Brain microvascular endothelial cell (primary cell): ENCODE measurements at regions not wholly inside any gene's neighbourhood (a gene's known extent, or its start where the extent isn't known, plus 50 kb on each side); places are given as distances from the start of the nearest gene placed in this dataset.

Source experiments
- DNase-seq: peaks from one replicate; pipeline ENCODE4 v3.0.0-alpha.2; 2020
- H3K27ac ChIP-seq: fragments of 250-450 bp; sonication (Bioruptor Pico); 2 replicates; pipeline ENCODE4 v1.5.1; 2020; ENCODE audit warnings: mild to moderate bottlenecking, moderate library complexity
- H3K27me3 ChIP-seq: fragments of 250-450 bp; sonication (Bioruptor Pico); replicated peaks from 2 replicates; pipeline ENCODE4 v1.5.1; 2020; ENCODE audit warnings: mild to moderate bottlenecking
- H3K36me3 ChIP-seq: fragments of 250-450 bp; sonication (Bioruptor Pico); replicated peaks from 2 replicates; pipeline ENCODE4 v1.5.1; 2020; ENCODE audit warnings: mild to moderate bottlenecking
- H3K4me3 ChIP-seq: 2 replicates; pipeline ENCODE4 v1.5.1; 2011; ENCODE audit warnings: low read depth, mild to moderate bottlenecking, control low read depth, low read length, moderate library complexity
- CTCF ChIP-seq: IDR thresholded peaks from 2 replicates; pipeline ENCODE4 v1.5.1; 2011; ENCODE audit warnings: low read depth, mild to moderate bottlenecking, moderate library complexity, low read length, control low read depth, inconsistent platforms; ENCODE audit errors: missing control alignments
- in situ Hi-C: cut with HindIII; loops from 2 replicates; pipeline ENCODE4 v1.10.0; 2017; ENCODE audit warnings: low sequenced_read_pairs, low pct_ligation_motif_present

- TF ChIP-seq CTCF = no peak
- no peak overlapping the region for H3K27ac ChIP-seq
- in situ Hi-C loops = no loop called here
- no peak overlapping the region for H3K4me3 ChIP-seq
- DNase-seq = no peak
- no peaks in the 10 kb centered on the region for H3K36me3 ChIP-seq
- no peaks in the 10 kb centered on the region for H3K27me3 ChIP-seq
These were observed 932.7 kb downstream of the ZPLD1 start for GRCh38 chr3:103367481-103367880.

- H3K27ac ChIP-seq = no peak overlapping the region
- DNase-seq = no peak
- TF ChIP-seq CTCF = no peak
- H3K4me3 ChIP-seq = no peak overlapping the region
- H3K36me3 ChIP-seq = no peaks in the 10 kb centered on the region
- in situ Hi-C loops = no loop called here
- no peaks in the 10 kb centered on the region for H3K27me3 ChIP-seq
These were observed 936.6 kb downstream of the ZPLD1 start for GRCh38 chr3:103371411-103371810.

GRCh38 chr3:103372031-103372430 is 937.2 kb downstream of the ZPLD1 start:
- in situ Hi-C loops = no loop called here
- H3K4me3 ChIP-seq = no peak overlapping the region
- H3K27me3 ChIP-seq = no peaks in the 10 kb centered on the region
- H3K36me3 ChIP-seq = no peaks in the 10 kb centered on the region
- TF ChIP-seq CTCF = no peak
- no peak for DNase-seq
- H3K27ac ChIP-seq = no peak overlapping the region

- H3K36me3 ChIP-seq = no peaks in the 10 kb centered on the region
- H3K27ac ChIP-seq = no peak overlapping the region
- in situ Hi-C loops = no loop called here
- no peak for TF ChIP-seq CTCF
- no peaks in the 10 kb centered on the region for H3K27me3 ChIP-seq
- DNase-seq = no peak
- no peak overlapping the region for H3K4me3 ChIP-seq
These were observed 945.6 kb downstream of the ZPLD1 start for GRCh38 chr3:103380391-103380790.

GRCh38 chr3:103381296-103382079 is 946.7 kb downstream of the ZPLD1 start:
- Histone ChIP-seq H3K4me3 (no peak overlapping the region), H3K36me3 (no peaks in the 10 kb centered on the region), H3K27me3 (no peaks in the 10 kb centered on the region), H3K27ac (no peak overlapping the region)
- TF ChIP-seq CTCF = no peak
- DNase-seq = no peak
- in situ Hi-C loops = no loop called here
